Bronchial epithelial cell (primary cell): ENCODE measurements at regions not wholly inside any gene's neighbourhood (a gene's known extent, or its start where the extent isn't known, plus 50 kb on each side); places are given as distances from the start of the nearest gene placed in this dataset.

Experiments
- DNase-seq: peaks from one replicate; pipeline ENCODE4 v3.0.0-alpha.2; 2010; ENCODE audit warnings: low read depth
- FAIRE-seq: peaks from 2 replicates; lab custom pipeline; 2011; peaks lifted over from hg19 to GRCh38; lab: Jason Lieb, UNC
- H3K27me3 ChIP-seq: 2 replicates; pipeline ENCODE4 v1.5.1; 2011; ENCODE audit warnings: low read length; ENCODE audit not compliant: control insufficient read depth, insufficient read depth
- H3K36me3 ChIP-seq: 2 replicates; pipeline ENCODE4 v1.5.1; 2011; ENCODE audit warnings: low read length; ENCODE audit not compliant: control insufficient read depth, insufficient read depth
- H3K4me3 ChIP-seq: 2 replicates; pipeline ENCODE4 v1.5.1; 2011; ENCODE audit warnings: mild to moderate bottlenecking, low read depth, low read length, control low read depth
- TF ChIP-seq, protein P1 (sequence below): IDR thresholded peaks from 2 replicates; pipeline ENCODE4 v1.5.1; 2011; ENCODE audit warnings: mild to moderate bottlenecking, moderate library complexity, low read length, control low read depth, inconsistent platforms; ENCODE audit not compliant: insufficient read depth, severe bottlenecking

DNA sequence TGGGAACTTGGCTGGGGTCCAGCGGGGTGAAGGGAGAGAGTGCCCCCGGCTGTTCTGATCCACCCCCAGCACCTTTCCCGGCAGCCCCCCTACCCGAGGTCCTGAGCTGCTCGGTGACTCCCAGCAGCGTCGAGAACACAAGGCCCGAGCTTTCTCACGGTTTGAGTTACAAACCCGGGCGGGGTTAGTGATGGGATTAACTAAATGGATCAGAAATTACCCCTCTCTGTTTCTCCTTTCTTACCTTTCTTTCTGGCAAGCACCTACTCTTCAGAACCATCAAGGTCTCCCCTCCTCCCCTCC lies 139.4 kb upstream of the GPC1 start:
- no peak for DNase-seq
- Histone ChIP-seq H3K4me3 (no peak overlapping the region), H3K27me3 (no peaks in the 10 kb centered on the region), H3K36me3 (no peaks in the 10 kb centered on the region)
- TF ChIP-seq, protein P1, sequence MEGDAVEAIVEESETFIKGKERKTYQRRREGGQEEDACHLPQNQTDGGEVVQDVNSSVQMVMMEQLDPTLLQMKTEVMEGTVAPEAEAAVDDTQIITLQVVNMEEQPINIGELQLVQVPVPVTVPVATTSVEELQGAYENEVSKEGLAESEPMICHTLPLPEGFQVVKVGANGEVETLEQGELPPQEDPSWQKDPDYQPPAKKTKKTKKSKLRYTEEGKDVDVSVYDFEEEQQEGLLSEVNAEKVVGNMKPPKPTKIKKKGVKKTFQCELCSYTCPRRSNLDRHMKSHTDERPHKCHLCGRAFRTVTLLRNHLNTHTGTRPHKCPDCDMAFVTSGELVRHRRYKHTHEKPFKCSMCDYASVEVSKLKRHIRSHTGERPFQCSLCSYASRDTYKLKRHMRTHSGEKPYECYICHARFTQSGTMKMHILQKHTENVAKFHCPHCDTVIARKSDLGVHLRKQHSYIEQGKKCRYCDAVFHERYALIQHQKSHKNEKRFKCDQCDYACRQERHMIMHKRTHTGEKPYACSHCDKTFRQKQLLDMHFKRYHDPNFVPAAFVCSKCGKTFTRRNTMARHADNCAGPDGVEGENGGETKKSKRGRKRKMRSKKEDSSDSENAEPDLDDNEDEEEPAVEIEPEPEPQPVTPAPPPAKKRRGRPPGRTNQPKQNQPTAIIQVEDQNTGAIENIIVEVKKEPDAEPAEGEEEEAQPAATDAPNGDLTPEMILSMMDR, result no peak
- FAIRE-seq, result no peak

DNA sequence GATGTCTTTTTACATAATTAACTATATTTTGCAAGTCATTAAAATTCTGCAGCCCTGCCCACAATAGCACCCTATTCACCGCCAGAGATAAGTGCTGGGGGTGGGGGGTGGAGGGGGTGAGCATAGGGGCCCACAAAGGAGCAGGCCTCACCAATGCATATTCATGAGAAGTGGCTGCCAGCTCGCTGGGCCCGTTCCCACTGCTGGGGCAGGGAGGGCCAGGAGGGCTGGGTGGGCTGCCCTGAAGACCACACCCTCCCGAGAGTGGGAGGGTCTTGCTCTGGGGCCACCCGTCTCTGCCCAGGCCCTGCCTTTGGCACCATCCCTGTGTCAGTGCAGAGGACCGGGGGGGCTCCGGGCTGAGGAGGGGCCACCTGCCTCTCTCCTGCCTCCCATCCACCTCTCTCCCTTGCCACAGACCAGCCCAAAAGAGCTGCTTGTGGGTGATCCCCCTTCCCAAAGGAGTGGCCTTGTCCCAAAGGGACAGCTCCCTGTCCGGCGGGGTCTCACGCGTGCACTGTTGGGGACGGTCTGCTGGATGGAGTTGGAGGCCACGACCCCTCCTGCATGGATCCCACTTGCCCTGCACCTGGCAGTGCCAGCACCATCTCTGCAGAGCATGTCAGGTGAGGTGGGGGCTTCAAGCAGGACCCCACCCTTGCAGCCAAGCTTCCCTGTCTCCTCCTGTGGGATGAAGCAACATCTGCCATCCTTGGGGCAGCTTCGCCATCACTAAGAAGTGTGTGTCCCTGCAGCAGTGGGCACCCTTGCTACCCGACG lies 138.8 kb upstream of the GPC1 start:
- TF ChIP-seq, protein P1, result no peak
- DNase-seq, result no peak

DNA sequence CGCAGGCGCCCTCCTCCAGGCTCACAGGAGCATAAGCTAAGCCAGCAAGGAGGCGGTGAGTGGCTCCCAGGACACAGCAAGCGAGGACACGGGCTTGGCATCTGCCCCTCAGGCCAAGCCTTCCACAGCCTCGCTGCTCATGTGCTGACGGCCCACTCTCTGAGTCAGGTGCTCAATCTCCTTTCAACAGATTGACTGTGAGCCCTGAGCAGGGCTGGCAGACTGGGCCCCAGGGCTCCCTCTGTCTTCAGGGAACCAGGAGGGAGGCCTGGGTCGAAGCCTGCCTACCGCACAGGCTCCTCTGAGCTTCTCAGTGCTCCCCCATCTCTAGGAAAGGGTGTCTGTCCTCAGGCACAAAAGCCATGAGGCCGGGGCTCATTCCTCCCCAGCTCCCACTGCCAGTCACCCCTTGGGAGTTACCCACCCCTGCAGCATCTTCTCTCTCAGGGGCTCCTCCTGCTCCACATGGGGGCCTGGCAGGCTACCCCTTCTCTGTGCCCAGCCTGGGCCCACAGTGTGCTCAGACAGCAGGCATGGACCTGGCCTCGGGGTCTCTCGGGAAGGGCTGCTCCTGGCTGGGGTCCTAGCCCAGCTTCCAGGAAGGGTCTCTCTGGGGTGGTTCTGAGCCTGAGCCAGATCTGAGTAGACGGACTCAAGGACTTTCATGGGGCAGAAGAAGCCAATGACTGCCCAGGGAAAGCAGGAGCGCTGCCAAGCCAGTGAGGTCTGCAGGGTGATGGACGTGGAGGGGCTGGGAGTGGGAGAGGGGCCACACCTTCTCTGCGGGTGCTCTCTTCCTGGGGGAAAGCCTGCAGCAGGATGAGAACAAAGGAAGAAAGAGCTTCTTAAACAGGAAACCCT lies 138.0 kb upstream of the GPC1 start:
- no peaks in the 10 kb centered on the region for H3K27me3 ChIP-seq
- no peak overlapping the region for H3K4me3 ChIP-seq
- no peak for FAIRE-seq
- DNase-seq, result no peak
- no peaks in the 10 kb centered on the region for H3K36me3 ChIP-seq
- TF ChIP-seq, protein P1, result no peak

More for the DNA sequence above, 138.8 kb upstream of the GPC1 start:
- Histone ChIP-seq H3K27me3 (no peaks in the 10 kb centered on the region), H3K4me3 (no peak overlapping the region), H3K36me3 (no peaks in the 10 kb centered on the region)
- FAIRE-seq, result no peak

DNA sequence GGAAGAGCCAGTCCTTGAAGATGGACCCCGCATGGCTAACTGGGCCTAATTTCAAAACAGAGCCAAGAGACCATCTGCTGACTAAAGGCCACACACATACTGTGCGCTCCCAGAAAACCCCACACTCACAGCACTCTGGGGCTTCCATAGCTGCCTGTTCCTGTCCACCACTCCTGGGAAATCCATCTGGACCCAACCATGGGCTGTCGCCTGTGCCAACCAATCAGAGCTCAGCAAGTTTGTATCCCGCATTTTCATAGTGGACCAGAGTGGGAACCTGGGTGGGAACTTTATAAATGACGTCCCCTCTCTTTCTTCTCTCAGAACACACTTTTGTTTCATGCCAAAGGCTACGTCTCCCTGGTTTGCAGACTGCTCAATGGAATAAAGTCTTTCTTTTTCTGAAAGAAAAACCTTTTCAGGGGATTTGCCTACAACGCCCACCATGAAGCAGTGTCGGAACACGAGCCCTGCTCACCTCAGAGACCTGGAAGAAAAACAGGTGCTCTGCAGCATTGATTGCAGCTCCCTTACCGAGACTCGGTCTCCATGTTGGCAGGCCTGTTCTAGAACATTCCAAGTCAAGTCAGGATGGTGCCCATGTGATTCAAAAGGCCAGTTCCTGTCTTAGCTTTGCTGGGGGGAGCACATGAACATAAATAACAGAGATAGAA lies 137.2 kb upstream of the GPC1 start:
- TF ChIP-seq, protein P1, result no peak
- H3K36me3 ChIP-seq, result no peaks in the 10 kb centered on the region
- DNase-seq (no peak), FAIRE-seq (no peak)
- no peaks in the 10 kb centered on the region for H3K27me3 ChIP-seq
- no peak overlapping the region for H3K4me3 ChIP-seq

DNA sequence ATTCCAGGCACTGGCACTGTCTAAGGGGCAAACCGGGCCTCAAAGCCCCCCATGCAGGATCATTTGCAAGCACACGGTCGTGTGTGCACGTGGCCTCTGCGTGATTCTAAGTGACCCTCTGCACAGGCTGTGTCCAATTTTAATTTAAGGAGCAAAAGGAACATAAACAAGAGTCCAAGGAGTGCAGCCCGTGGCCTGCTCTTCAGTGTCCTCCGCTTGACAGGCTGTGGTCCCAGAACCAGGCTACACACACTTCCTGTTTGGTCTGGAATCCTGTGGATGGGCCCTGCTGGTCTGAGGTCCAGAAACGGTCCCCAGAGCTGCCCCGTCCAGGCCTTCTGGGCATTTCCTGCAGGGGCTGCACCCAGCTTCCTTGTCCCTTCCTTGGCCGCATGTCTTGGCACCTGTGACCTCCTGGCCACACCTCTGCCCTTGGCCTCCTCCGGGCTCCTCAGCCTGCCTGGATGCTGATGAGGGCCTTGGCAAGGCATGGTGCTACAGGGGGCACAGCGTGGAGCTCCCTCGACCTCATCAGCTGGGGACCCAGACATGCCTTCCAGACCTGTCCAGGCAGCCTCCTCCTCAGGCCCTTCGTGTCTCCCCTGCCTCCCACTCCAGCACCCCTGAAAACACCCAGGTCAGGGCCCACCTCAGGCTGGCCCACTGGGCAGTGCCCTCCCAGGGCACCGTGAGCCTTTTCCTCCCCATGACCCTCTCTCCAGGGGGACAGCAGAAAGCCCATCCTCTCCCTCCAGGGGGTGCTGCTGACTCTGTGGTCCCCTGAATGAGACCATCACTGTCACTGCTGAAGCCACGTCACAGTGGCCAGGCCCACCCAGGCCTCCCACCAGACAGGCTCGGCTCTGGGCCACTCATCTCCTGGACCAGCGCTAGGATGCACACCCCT lies 136.4 kb upstream of the GPC1 start:
- DNase-seq (no peak), FAIRE-seq (no peak)
- Histone ChIP-seq H3K36me3 (no peaks in the 10 kb centered on the region), H3K4me3 (no peak overlapping the region), H3K27me3 (peaks cover 3% of the 10 kb centered on the region)
- TF ChIP-seq, protein P1, result no peak
